Upper lobe of left lung (tissue), 4 donors: ENCODE measurements at regions not wholly inside any gene's neighbourhood (a gene's known extent, or its start where the extent isn't known, plus 50 kb on each side); places are given as distances from the start of the nearest gene placed in this dataset.

ENCODE experiments used
- EP300 ChIP-seq, 4 donors: sonication (generic); formaldehyde crosslinking; IDR thresholded peaks; one replicate each; pipeline ENCODE4 v1.5.1; 2017; ENCODE audit warnings: antibody characterized with exemption in 4 of 4, control low read depth in 2 of 4
- POLR2A ChIP-seq, 4 donors: fragments of 450-650 bp; IDR thresholded peaks; one replicate each; pipeline ENCODE4 v1.5.1; 2016 to 2017; ENCODE audit warnings: antibody characterized with exemption in 4 of 4, mild to moderate bottlenecking in 2 of 4
- TF ChIP-seq, protein P1 (sequence below), 6 experiments: fragments of 450-650 bp in 4 of 6; fragments of 200-600 bp in 2 of 6; sonication (generic) in 2 of 6; IDR thresholded peaks; one replicate each; pipeline ENCODE4 v1.5.1; 2016 to 2019; ENCODE audit warnings: antibody characterized with exemption in 6 of 6

DNA sequence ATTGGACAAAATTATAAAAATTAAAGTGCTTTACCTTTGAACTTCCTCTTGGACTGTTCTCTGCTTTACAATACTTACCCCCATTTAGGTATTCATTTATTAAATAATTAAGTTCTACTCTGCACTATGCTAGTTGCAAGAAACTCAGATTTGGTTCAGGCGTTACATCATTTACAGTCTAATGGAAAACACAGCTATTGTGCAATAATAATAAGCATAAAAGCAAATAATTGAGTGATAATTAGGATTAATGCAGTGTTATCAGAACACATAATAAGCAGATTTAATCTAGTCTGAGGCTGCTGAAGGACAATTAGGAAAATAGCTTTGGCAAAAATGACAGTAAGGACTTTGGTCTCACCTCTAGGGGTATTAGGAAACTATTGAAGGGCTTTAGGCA is 493.2 kb upstream of the ADARB2 start:
- TF ChIP-seq, protein P1, sequence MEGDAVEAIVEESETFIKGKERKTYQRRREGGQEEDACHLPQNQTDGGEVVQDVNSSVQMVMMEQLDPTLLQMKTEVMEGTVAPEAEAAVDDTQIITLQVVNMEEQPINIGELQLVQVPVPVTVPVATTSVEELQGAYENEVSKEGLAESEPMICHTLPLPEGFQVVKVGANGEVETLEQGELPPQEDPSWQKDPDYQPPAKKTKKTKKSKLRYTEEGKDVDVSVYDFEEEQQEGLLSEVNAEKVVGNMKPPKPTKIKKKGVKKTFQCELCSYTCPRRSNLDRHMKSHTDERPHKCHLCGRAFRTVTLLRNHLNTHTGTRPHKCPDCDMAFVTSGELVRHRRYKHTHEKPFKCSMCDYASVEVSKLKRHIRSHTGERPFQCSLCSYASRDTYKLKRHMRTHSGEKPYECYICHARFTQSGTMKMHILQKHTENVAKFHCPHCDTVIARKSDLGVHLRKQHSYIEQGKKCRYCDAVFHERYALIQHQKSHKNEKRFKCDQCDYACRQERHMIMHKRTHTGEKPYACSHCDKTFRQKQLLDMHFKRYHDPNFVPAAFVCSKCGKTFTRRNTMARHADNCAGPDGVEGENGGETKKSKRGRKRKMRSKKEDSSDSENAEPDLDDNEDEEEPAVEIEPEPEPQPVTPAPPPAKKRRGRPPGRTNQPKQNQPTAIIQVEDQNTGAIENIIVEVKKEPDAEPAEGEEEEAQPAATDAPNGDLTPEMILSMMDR (IDR thresholded peaks at IDR 0.05): no peak
- no peak for TF ChIP-seq POLR2A (IDR thresholded peaks at IDR 0.05)
- TF ChIP-seq EP300 (IDR thresholded peaks at IDR 0.05): no peak
